EL (cell line): ENCODE measurements at regions not wholly inside any gene's neighbourhood (a gene's known extent, or its start where the extent isn't known, plus 50 kb on each side); places are given as distances from the start of the nearest gene placed in this dataset.
A peak's percentile ranks its signal among the peaks of the same experiment; 100 is the strongest.
"Not testable (repeated sequence)": the region's sequence is repeated elsewhere in the genome, so short reads cannot be mapped to it uniquely, and the experiment has no call there.

Source experiments
- DNase-seq: peaks from one replicate; pipeline ENCODE4 v3.0.0-alpha.2; 2016

DNA sequence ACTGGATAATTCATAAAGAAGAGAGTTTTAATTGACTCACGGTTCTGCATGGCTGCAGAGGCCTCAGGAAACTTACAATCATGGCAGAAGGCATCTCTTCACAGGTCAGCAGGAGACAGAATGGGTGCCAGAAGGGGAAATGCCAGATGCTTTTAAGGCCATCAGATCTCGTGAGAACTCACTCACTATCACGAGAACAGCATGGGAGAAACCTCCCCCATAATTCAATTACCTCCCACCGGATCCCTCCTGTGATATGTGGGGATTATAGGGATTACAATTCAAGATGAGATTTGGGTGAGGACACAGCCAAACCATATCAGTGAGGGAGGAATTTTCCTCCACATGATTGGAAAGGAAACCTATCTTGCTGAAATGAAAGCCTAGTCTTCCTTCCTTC, 108.1 kb upstream of the TMEM132E start:
- DNase-seq, result not testable (repeated sequence)

DNA sequence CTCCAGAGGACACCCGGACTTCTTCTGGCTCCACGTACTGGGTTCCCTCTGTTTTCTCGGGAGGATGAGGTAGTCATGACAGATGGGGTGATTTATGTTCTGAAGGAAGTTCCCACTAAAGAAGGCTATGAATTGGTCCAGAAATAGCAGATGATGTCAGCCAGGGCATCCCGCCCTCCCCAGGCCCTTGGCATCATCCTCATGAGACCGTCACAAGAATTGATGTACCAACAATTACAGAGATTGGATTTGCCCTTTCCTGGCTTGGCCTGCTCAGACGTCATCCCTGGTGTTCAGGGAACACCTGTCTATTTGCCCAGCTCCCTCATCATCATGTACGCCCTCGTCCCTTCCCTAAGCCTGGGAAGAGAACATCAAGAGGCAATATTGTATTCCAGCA, 102.8 kb upstream of the CCL1 start:
- no peak for DNase-seq

DNA sequence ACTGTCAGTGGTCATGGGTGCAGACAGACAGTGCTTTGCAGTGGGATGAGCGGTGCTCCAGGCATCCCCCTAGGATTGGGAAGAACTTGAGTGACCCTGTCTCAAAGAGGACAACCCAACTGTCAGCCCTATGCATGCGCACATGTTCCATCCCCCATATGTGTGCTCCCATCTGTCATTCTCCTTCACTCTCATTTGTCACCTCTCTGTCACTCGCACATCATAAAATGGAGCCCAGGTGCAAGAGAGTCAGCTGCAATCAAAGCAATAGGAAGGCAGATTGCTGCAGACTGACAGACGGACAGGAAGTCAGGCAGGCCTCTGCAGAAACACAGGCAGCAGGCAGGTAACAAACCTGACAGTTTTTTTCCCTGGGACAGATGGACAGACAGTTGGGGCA, 101.8 kb upstream of the CCL1 start:
- DNase-seq, result no peak

GRCh38 chr17:34458266-34458665, 95.2 kb upstream of the CCL1 start:
- no peak for DNase-seq

DNA sequence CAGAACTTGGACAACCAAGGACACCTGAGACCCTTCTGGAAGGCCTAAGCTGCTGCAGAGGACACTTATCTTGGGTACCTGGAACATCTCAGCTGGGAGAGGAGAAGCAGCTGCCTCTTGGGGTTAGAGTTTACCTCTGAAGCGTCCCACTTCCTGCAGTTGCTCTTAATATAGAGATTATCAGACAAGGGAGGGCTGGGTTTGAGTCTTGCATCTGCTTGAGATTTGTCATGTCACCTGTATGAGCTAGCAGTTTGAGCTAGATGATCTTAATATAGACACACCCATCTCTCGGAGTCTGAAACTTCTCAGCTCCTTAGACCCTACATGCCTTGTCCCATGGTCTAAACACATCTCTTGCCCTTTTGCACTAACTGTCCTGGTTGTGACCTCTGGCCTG, 93.1 kb upstream of the CCL1 start:
- no peak for DNase-seq

- DNase-seq, result no peak
Measured at GRCh38 chr17:34452769-34453168, 89.7 kb upstream of the CCL1 start.

DNA sequence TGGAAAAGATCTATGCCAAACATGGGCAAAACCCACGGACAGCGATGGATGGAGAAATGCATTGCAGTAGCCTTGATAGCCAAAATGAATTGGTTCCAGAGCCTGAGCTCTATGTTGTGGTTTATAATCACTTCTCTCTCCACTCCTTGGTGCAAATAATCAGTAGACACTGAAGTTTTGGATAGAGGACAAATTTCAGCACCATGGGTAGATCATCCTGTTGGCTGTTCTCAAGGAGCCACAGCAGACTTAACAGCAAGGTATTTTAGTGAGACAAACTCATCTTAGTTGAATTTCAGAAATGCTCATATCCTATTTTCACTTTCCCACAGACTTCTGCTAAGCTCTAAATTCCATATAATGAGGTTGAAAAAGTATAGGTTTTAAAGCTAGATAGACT, 88.3 kb upstream of the CCL1 start:
- no peak for DNase-seq

DNA sequence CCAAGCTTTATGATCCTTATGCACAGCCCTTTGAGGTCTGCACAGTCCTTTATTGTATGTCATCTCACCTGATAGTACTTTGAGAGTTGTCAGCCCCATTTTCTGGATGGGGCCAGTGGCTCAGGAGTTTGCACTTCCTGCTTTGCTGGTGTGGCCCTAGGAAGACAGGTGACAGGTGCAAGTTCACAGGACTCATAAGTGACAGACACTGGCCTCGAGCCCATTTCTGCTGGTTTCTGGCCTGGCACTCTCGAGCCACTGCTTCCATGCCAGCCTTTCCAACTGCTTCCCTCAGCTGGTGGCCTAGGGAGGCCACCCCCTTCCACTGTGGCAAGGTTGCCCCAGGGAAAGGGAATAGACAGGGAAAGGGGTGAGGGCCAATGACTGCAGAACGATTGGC, 84.4 kb upstream of the CCL1 start:
- DNase-seq, result no peak

DNA sequence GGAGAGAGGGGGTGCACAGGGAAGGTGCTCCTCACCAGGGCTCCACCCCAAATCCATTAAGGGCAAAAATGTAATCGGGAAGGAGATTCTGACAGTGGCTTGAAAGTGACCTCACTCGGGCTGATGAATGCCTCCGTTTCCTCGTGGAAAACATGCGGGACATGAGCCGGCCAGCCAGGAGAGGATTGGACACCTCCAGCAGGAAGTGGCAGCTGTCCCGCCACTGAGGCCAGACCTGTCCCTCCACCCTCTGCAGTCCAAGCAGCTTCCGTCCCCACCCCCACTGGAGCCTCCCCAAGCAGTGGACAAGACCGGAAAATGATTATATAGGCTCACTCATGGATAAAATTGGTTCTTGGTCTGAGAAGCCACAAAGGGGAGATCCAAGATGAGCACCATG, 82.1 kb upstream of the CCL1 start:
- DNase-seq, result no peak

- DNase-seq, result no peak
Measured at GRCh38 chr17:34443619-34444469, 80.8 kb upstream of the CCL1 start.

GRCh38 chr17:34442387-34443111, 79.5 kb upstream of the CCL1 start:
- DNase-seq, result no peak

- no peak for DNase-seq
Measured at GRCh38 chr17:34437188-34437587, 74.2 kb upstream of the CCL1 start.

DNA sequence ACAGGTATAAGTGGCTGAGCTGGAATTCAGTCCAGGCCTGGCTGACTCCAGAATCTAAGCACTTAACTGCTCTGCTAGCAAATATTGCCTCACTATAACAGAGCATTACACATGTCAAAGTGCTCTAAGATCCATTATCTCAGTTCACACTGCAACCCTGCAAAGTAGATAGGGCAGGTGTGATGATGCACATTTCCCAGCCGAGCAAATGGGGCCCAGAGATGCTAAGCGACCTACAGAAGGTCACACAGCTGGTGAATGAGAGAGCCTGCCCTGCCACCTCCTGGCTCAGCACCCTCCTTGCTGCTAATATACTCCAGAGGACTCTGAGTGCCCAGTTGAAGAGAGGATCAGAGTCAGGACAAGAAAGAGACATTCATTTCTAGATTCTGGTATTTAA, 73.6 kb upstream of the CCL1 start:
- DNase-seq, result no peak

DNA sequence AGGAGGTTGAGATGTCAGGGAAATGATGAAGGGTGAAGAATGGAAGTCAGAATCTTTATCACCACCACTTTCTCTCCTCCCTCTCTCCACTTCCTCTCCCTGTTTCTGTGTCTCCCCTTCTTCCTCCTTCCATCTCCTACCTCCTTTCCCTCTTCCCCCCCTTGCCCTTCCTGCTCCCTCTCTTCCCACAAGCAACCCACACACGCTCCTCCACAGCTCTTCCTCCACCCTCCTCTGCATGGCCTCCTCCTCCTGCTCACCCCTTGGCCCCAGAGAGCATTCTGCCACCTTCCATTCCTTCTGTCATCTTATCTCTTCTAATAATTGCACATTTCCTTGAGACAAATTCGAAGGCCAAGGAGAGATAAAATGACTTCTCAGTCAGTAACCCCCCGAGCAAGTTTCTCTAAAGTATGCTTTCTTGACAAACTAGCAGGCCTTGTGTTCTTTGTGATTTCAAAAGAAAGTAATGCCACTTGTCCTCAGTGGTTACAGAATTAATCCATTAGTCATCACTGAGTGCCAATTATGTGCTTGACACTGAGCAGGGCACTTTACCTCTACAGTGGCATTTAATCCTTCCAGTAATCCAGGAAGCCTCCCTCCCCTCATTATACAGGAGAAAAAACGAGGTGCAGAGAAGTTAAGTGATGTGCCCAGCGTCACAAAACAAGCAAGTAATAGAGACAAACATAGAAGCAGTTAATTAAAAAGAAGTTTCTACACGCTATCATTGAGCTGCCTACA, 72.3 kb upstream of the CCL1 start:
- DNase-seq, result no peak

- DNase-seq, result no peak
Measured at GRCh38 chr17:34434052-34434451, 71.0 kb upstream of the CCL1 start.

DNA sequence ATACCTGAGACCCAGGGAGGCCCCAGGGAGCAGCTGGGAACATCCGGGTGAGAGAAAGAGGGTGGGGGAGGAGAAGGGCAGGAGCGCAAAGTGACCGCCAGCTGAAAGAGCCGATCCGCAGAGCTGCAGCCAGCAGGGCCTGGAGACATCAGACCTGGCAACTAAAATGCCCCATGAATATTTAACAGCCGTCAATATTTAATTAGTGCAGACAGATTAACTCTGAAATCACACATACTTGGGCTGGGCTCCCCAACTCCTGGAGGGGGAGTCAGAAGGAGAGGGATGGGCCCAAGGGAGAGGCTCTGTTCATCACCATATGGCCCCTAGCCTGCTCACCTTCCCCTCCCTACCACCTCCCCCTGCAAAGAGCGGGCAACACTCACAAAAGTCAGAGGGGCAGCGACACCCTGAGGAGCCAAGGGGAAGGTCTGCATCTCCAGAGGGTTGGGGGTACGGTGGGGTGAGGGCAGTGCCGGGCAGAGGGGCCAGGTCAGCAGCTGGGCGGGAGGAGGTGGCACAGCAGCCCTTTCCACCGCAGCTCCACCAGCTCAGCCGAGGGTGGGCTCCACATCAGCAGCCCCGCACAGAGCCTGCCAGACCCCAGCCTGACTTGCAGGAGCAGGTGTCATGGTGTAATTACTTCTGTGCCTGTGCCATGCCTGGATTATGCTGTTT, 61.9 kb upstream of the CCL1 start:
- no peak for DNase-seq

DNA sequence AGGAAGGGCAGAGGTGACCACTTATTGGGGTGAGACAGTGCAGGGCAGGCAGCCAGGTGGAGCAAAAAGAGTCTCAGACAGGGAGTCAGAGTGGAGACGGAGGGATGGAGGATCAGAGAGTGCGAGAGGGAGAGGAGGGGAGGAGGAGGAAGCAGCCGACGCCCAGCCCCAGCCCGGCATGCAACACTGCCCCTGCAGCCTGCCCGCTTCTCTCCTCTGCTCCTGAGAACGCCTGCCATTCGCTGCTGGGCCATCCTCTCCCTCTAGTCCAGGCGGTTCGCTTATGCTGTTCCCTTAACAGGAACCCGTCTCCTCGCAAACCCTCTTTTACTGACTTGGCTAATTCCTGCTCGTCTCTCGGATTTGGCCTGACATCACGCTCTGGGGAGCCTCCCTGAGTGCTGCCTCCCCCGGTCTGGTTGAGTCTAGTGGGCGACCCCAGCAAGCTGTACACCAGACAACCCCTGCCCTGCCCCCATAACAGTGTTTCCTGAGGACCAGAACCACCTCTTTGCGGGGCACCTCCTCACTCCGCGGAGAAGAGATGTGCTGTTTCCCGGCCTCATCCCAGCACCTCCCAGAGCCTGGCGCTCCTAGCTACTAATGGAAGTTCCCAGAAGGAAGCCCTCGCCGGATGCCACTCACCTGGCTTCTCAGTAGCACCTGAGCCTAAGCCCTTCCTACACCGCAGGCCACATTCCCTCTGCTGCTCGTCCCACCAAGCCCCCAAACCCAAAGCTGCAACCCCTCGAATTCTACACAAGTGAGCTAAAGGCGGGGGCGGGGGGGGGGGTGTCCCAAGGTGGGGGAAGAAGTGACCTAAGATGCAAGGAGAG, 61.2 kb upstream of the CCL1 start:
- no peak for DNase-seq

GRCh38 chr17:34423315-34423714, 60.3 kb upstream of the CCL1 start:
- not testable (repeated sequence) for DNase-seq

DNA sequence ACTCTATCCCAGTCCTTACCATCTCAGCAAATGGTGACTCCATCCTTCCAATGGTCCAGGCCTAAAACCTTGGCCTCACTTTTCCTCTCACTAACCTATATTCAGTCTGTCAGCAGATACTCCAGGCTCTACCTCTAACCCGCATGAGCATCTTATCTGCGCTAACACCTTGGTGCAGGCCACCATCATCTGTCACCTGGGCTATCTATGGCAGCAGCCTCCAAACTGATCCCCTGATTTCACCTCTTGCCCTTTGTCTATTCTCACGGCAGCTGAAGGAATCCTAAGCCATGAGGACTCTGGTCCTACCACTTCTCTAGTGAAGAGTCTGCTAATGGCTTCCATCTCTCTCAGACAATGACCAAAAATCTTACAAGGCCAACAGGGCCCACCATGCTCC, 57.9 kb upstream of the CCL1 start:
- no peak for DNase-seq

- DNase-seq, result peak; percentile 55
Measured at GRCh38 chr17:34420254-34420766, 57.3 kb upstream of the CCL1 start.

DNA sequence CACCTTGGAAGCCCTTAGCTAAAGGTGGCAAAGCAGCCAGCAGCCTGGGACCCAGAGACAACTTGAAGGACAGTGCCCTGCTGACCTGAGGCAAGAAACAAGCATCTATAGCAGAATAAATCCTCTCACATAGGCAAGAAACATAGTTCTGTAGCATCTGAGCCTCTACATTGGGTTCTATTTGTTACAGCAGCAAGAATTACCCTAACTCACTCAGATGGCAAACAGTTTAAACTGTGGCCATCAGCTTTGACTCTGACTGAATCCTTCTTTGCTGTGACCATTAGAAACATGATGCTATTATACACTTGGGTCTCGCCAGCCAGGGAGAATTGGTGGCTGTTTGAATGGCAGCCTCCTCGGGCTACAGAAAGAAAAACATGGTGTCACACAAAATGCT, 53.1 kb upstream of the CCL1 start:
- no peak for DNase-seq

GRCh38 chr17:34414339-34414738, 51.3 kb upstream of the CCL1 start:
- DNase-seq, result no peak
